GM03348 (cell line): ENCODE measurements at regions not wholly inside any gene's neighbourhood (a gene's known extent, or its start where the extent isn't known, plus 50 kb on each side); places are given as distances from the start of the nearest gene placed in this dataset.
"Not testable (repeated sequence)": the region's sequence is repeated elsewhere in the genome, so short reads cannot be mapped to it uniquely, and the experiment has no call there.

Experiments
- DNase-seq: peaks from one replicate; pipeline ENCODE4 v3.0.0; 2012; ENCODE audit warnings: low spot score

- DNase-seq, result no peak
Observed at GRCh38 chr3:78317774-78318173, 1277.9 kb downstream of the ROBO2 start.

- no peak for DNase-seq
Observed at GRCh38 chr3:78322780-78323179, 1282.9 kb downstream of the ROBO2 start.

DNA sequence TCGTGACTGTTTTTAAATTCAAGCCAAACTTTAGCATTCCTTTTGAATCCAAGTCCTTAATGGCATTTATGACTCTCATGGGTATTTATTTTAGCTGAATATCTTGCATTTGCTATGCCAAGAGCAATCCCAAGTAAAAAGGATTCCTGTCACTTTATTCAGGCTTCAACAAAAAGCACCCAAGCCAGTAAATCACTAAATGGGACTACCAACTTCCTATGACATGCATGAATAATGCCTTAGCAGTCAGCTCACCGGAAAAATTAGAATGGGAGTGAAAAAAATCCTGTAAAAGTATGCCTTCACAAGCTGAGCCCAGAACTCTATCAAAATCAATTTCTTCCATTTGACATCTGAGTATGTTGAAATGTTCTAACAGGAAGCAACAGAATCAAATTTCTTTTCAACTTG is 1297.9 kb downstream of the ROBO2 start:
- peak; percentile 7 for DNase-seq

- DNase-seq, result no peak
Observed at GRCh38 chr3:78338405-78338804, 1298.5 kb downstream of the ROBO2 start.

DNA sequence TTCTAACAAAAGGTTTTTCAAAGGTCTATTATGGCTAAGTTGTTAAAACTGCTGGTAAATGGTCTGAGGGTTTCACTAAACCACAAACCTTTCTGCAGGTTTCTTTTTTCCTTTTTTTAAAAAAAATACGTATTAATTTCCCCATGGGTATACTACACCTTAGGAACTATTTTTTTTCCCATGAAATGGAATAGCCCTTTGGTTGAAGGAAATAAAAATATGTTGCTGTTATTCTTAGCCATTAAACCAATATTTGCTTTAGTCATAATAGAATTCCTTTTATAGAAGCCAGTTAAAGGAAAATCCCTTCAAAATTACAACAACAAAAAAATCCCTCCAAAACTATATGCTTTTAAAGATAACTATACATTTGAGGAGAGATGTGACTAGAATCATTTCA is 1303.3 kb downstream of the ROBO2 start:
- DNase-seq, result no peak

DNA sequence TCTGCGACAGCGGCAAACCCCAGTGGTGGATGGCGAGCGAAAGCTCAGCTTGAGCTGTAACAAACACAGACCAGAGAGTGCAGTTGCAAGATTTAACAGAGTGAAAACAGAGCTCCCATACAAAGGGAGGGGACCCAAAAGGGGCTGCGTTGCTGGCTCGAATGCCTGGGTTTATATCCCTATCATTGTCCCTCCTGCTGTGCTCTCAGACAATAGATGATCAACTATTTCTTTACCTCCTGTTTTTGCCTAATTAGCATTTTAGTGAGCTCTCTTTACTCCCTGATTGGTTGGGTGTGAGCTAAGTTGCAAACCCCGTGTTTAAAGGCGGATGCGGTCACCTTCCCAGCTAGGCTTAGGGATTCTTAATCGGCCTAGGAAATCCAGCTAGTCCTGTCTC is 1304.4 kb downstream of the ROBO2 start:
- DNase-seq, result not testable (repeated sequence)

GRCh38 chr3:78344918-78345317 is 1305.0 kb downstream of the ROBO2 start:
- DNase-seq, result no peak

GRCh38 chr3:78347176-78347575 is 1307.3 kb downstream of the ROBO2 start:
- DNase-seq, result no peak

DNA sequence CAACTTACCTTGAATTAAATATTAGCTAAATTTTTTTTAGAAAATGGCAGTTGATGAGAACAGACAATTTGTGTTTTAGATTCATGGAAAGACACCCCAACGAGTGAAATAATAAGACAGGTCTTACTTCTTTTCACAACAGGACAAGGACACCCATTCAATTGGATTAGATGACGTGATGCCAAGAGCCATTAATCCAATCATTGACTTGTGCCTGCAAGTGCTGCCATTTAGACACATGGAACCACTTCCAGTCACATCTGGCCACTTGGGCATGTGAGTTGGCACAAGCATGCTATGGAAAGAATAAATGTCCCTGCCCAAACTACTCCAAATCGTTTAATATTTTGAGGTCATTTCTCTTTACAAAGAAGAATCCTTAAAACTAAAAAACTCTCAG is 1308.8 kb downstream of the ROBO2 start:
- no peak for DNase-seq

- DNase-seq, result no peak
Observed at GRCh38 chr3:78349571-78349970, 1309.7 kb downstream of the ROBO2 start.

- DNase-seq, result no peak
Observed at GRCh38 chr3:78351334-78351733, 1311.4 kb downstream of the ROBO2 start.

GRCh38 chr3:78353231-78353630 is 1313.3 kb downstream of the ROBO2 start:
- DNase-seq, result no peak

DNA sequence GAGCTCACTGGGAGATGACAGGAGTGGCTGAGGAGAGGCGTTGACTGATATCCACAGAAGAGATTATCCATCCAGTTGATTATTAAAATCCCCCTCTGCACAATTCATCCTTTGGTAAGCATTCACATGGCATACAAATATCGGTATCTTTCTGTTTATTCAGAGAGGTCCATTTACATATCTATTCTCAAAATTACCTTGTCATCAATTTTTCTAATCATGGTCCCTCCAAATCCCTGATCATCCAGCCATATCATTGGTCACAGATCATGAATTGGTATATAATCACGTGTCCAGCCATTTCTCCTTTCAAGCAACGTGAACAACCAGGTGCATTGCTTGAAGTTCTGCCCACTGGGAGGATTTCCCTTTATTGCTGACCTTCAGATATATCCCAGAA is 1321.0 kb downstream of the ROBO2 start:
- no peak for DNase-seq

- DNase-seq, result no peak
Observed at GRCh38 chr3:78368636-78369345, 1328.9 kb downstream of the ROBO2 start.

DNA sequence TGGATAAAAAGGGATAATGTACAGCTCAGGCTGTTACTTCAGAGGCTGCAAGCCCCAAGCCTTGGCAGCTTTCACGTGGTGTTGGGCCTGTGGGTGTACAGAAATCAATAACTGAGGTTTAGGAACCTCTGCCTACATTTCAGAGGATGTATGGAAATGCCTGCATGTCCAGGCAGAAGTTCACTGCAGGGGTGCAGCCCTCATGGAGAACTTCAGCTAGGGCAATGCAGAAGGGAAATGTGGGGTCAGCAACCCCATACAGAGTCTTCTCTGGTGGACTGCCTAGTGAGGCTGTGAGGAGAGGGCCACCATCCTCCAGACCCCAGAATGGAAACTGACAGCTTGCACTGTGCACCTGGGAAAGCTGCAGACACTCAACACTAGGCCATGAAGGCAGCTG is 1350.3 kb downstream of the ROBO2 start:
- DNase-seq, result no peak

- no peak for DNase-seq
Observed at GRCh38 chr3:78398401-78398800, 1358.5 kb downstream of the ROBO2 start.

DNA sequence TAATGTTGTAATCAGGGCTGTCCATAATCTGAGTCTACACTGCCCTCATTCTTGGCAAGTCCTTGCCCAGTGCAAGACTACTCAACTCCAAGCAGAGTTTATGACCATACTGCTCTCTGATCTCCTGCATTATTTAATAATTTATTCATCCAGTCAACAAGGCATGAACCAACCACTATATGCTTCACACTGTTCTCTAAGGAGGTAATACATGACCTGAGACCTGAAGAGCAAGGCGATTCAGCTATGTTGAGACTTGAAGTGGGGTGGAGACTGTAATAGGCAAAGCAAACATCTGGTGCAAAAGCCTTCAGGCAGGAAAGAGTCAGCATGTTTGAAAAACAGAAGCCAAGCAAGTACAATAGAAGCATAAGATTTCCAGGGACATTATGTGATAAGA is 1362.8 kb downstream of the ROBO2 start:
- no peak for DNase-seq

- DNase-seq, result no peak
Observed at GRCh38 chr3:78405745-78406144, 1362.1 kb downstream of the ROBO1 start.

GRCh38 chr3:78406396-78406795 is 1361.4 kb downstream of the ROBO1 start:
- no peak for DNase-seq

GRCh38 chr3:78410077-78410476 is 1357.7 kb downstream of the ROBO1 start:
- no peak for DNase-seq

- no peak for DNase-seq
Observed at GRCh38 chr3:78414261-78414660, 1353.5 kb downstream of the ROBO1 start.

- no peak for DNase-seq
Observed at GRCh38 chr3:78420611-78421010, 1347.2 kb downstream of the ROBO1 start.

- DNase-seq, result no peak
Observed at GRCh38 chr3:78421247-78421966, 1346.4 kb downstream of the ROBO1 start.

DNA sequence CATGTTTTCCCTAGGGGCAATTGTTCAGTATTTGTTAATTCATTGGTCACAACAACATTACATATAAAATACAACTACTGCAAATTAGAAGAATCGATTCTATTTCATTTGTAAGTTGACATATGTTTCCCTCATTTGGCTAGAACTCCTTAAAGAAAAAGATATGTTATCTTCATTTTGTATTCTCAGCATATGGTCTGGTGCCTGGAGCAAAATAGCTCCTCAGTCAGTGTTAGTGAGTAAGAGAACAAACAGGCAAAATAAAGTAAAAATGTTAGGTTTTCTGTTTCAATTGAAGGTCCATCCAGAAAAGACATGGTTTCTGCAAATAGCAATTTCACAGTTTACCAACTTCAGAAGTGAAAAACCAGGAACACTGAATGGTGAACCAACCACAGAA is 1343.1 kb downstream of the ROBO1 start:
- DNase-seq, result no peak
